ENCODE measurements at regions not wholly inside any gene's neighbourhood (a gene's known extent, or its start where the extent isn't known, plus 50 kb on each side); places are given as distances from the start of the nearest gene placed in this dataset.
A peak's percentile ranks its signal among the peaks of the same experiment; 100 is the strongest.

- no peak overlapping the region for H3K4me3 ChIP-seq
- H3K36me3 ChIP-seq: no peaks in the 10 kb centered on the region
- intact Hi-C loops (cut with DNase I): no loop called here
- no peaks in the 10 kb centered on the region for H3K27me3 ChIP-seq
- no peak for DNase-seq (ENCODE audit: low spot score in 2 of 2)
- H3K27ac ChIP-seq: peak overlapping the region in 1 of 2 donors; percentile 10
- peaks cover 4 to 30% of the 10 kb centered on the region in 2 donors for H3K4me1 ChIP-seq
- TF ChIP-seq CTCF (IDR thresholded peaks at IDR 0.05): no peak
- H3K9me3 ChIP-seq: no peaks in the 10 kb centered on the region
Measured at GRCh38 chr5:34530637-34531036, 125.5 kb upstream of the RAI14 start.

- TF ChIP-seq CTCF (IDR thresholded peaks at IDR 0.05): no peak
- H3K9me3 ChIP-seq: no peaks in the 10 kb centered on the region
- no peaks in the 10 kb centered on the region for H3K36me3 ChIP-seq
- no peak overlapping the region for H3K4me3 ChIP-seq
- no peak for DNase-seq (ENCODE audit: low spot score in 2 of 2)
- intact Hi-C loops (cut with DNase I): no loop called here
- H3K4me1 ChIP-seq: peaks cover 4 to 29% of the 10 kb centered on the region in 2 donors
- peak overlapping the region; percentile 71 to 80 for H3K27ac ChIP-seq
- H3K27me3 ChIP-seq: no peaks in the 10 kb centered on the region
Measured at GRCh38 chr5:34531751-34532360, 124.3 kb upstream of the RAI14 start.

- peaks cover 4 to 32% of the 10 kb centered on the region in 2 donors for H3K4me1 ChIP-seq
- no peak overlapping the region for H3K4me3 ChIP-seq
- DNase-seq (ENCODE audit: low spot score in 2 of 2): no peak
- H3K27ac ChIP-seq: peak overlapping the region; percentile 71 to 80
- H3K27me3 ChIP-seq: no peaks in the 10 kb centered on the region
- no peaks in the 10 kb centered on the region for H3K36me3 ChIP-seq
- no peaks in the 10 kb centered on the region for H3K9me3 ChIP-seq
- intact Hi-C loops (cut with DNase I): no loop called here
- TF ChIP-seq CTCF (IDR thresholded peaks at IDR 0.05): no peak
Measured at GRCh38 chr5:34533582-34534522, 122.3 kb upstream of the RAI14 start.

- no peak for TF ChIP-seq CTCF (IDR thresholded peaks at IDR 0.05)
- no peaks in the 10 kb centered on the region for H3K27me3 ChIP-seq
Measured at GRCh38 chr5:34534523-34535103, 121.5 kb upstream of the RAI14 start.

GRCh38 chr5:34535433-34535832 lies 120.7 kb upstream of the RAI14 start:
- Histone ChIP-seq H3K36me3 (no peaks in the 10 kb centered on the region), H3K9me3 (no peaks in the 10 kb centered on the region), H3K4me1 (peaks cover 0 to 28% of the 10 kb centered on the region in 2 donors), H3K4me3 (no peak overlapping the region), H3K27ac (peak overlapping the region; percentile 54 to 71), H3K27me3 (no peaks in the 10 kb centered on the region)
- intact Hi-C loops (cut with DNase I): no loop called here
- no peak for TF ChIP-seq CTCF (IDR thresholded peaks at IDR 0.05)
- DNase-seq (ENCODE audit: low spot score in 2 of 2): no peak

More at GRCh38 chr5:34534523-34535103, 121.5 kb upstream of the RAI14 start:
- H3K36me3 ChIP-seq: no peaks in the 10 kb centered on the region
- no peak for DNase-seq (ENCODE audit: low spot score in 2 of 2)
- intact Hi-C loops (cut with DNase I): no loop called here
- no peaks in the 10 kb centered on the region for H3K9me3 ChIP-seq
- peaks cover 0 to 31% of the 10 kb centered on the region in 2 donors for H3K4me1 ChIP-seq
- H3K4me3 ChIP-seq: no peak overlapping the region
- peak overlapping the region; percentile 71 to 80 for H3K27ac ChIP-seq

Measured in ascending aorta (tissue), 2 donors.